ENCODE measurements at regions not wholly inside any gene's neighbourhood (a gene's known extent, or its start where the extent isn't known, plus 50 kb on each side); places are given as distances from the start of the nearest gene placed in this dataset.

DNA sequence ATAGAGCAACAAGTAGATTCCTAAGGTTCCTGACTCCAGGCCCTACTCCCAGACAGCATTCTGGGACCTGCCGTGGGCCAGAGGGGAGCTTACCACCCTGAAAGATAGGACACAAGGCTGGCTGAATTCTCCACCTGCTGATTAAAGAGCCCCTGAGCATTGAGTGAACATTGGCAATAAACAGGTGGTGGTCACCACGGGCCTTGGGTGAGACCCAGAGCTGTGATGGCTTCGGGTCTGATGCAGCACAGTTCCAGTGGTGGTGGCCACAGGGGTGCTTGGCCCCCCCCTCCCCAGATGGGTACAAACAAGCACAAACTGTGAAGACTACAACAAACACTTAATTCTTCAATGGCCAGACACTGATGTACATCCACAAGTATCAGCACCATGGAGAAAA, 444.6 kb downstream of the GASK1B start:
- TF ChIP-seq CTCF (conservative IDR thresholded peaks at IDR 0.05; ENCODE audit: low read length), result no peak
- no peak for TF ChIP-seq EZH2phosphoT487 (IDR thresholded peaks at IDR 0.05; ENCODE audit: borderline replicate concordance, low read depth, low read length)
